Esophagus squamous epithelium (tissue), 4 donors: ENCODE measurements at regions not wholly inside any gene's neighbourhood (a gene's known extent, or its start where the extent isn't known, plus 50 kb on each side); places are given as distances from the start of the nearest gene placed in this dataset.

ENCODE experiments used
- POLR2A ChIP-seq, 4 donors: fragments of 450-650 bp; IDR thresholded peaks; one replicate each; pipeline ENCODE4 v1.6.1; 2017; ENCODE audit warnings: antibody characterized with exemption in 4 of 4, mild to moderate bottlenecking in 4 of 4, moderate library complexity in 3 of 4
- TF ChIP-seq, protein P1 (sequence below), 6 experiments: fragments of 450-650 bp in 4 of 6; fragments of 200-600 bp in 2 of 6; sonication (generic) in 2 of 6; IDR thresholded peaks; one replicate each; pipeline ENCODE4 v1.5.1; 2016 to 2019; ENCODE audit warnings: antibody characterized with exemption in 6 of 6, mild to moderate bottlenecking in 4 of 6, moderate library complexity in 4 of 6

DNA sequence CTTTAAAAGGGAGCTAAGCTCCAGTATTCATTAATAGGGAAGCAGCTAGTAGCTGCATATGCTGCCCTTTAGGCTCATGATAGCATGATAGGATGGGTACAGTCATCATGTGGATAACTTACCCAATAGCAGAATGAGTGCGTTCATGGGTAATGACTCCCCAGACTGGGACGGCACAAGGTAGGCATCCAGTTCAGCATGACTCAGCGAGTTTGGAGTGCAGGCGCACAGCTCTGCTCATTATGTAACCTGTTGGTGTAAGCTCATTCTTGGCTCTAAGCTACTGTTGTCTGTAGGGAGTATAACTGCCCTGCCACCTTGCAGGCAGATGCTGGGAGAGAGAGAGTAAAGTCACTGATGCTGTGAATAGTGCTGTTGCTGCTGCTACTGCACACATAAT is 209.2 kb upstream of the SYT4 start:
- TF ChIP-seq, protein P1, sequence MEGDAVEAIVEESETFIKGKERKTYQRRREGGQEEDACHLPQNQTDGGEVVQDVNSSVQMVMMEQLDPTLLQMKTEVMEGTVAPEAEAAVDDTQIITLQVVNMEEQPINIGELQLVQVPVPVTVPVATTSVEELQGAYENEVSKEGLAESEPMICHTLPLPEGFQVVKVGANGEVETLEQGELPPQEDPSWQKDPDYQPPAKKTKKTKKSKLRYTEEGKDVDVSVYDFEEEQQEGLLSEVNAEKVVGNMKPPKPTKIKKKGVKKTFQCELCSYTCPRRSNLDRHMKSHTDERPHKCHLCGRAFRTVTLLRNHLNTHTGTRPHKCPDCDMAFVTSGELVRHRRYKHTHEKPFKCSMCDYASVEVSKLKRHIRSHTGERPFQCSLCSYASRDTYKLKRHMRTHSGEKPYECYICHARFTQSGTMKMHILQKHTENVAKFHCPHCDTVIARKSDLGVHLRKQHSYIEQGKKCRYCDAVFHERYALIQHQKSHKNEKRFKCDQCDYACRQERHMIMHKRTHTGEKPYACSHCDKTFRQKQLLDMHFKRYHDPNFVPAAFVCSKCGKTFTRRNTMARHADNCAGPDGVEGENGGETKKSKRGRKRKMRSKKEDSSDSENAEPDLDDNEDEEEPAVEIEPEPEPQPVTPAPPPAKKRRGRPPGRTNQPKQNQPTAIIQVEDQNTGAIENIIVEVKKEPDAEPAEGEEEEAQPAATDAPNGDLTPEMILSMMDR (IDR thresholded peaks at IDR 0.05), result no peak
- TF ChIP-seq POLR2A (IDR thresholded peaks at IDR 0.05), result no peak
